ENCODE measurements at regions not wholly inside any gene's neighbourhood (a gene's known extent, or its start where the extent isn't known, plus 50 kb on each side); places are given as distances from the start of the nearest gene placed in this dataset.

DNA sequence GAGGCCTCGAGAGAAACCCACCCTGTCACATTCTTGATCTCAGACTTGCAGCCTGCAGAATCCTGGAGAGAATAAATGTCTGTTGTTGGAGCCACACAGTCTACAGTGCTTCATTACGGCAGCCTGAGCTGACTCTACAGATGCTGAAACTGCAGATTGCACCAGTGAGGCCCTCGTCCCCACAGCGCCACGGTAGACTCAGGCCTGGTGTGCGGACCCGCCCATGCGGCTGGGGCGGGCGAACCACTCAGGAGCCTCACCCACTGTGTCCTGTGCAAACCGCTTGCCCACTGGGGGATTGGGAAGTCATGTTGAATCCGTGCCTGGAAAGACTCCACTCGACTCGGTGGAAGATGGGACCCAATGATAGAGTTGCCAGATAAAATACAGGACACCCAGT is 125.2 kb upstream of the COPS8 start (continued):
- TF ChIP-seq, protein P1, sequence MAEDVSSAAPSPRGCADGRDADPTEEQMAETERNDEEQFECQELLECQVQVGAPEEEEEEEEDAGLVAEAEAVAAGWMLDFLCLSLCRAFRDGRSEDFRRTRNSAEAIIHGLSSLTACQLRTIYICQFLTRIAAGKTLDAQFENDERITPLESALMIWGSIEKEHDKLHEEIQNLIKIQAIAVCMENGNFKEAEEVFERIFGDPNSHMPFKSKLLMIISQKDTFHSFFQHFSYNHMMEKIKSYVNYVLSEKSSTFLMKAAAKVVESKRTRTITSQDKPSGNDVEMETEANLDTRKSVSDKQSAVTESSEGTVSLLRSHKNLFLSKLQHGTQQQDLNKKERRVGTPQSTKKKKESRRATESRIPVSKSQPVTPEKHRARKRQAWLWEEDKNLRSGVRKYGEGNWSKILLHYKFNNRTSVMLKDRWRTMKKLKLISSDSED (CRISPR knock-in tag; IDR thresholded peaks at IDR 0.05) = no peak
- TF ChIP-seq HMGXB3 (CRISPR knock-in tag; IDR thresholded peaks at IDR 0.05; ENCODE audit: borderline replicate concordance) (no peak), RFX5 (IDR thresholded peaks at IDR 0.05; ENCODE audit: low read depth, low read length) (no peak)
- TF ChIP-seq, protein P2, sequence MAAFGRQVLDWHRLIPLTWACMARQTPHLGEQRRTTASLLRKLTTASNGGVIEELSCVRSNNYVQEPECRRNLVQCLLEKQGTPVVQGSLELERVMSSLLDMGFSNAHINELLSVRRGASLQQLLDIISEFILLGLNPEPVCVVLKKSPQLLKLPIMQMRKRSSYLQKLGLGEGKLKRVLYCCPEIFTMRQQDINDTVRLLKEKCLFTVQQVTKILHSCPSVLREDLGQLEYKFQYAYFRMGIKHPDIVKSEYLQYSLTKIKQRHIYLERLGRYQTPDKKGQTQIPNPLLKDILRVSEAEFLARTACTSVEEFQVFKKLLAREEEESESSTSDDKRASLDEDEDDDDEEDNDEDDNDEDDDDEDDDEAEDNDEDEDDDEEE (CRISPR knock-in tag; IDR thresholded peaks at IDR 0.05) = no peak

DNA sequence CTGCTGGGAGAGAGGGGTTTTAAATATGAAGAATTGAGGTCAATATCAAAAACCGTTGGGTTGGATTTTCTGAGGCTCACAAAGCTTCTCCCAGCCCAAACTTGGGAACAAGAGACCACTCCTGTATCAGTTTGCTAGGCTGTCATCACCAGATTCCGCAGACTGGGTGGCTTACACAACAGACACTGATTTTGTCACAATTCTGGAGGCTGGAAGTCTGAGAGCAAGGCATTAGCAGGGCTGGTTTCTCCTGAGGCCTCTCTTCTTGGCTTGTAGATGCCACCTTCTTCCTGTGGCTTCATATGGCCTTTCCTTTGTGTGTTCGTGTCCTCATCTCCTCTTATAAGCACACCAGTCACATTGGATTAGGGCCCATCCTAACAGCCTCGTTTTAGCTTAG is 122.9 kb upstream of the COPS8 start:
- Histone ChIP-seq H3K36me3 (replicated peaks in 1 of 2; ENCODE audit: control insufficient read depth in 1 of 2, insufficient read depth in 2 of 2, low read length in 2 of 2) (no peaks in the 10 kb centered on the region), H3K79me2 (ENCODE audit: insufficient read depth, low read length) (no peaks in the 10 kb centered on the region), H3K4me1 (ENCODE audit: insufficient read depth, low read length) (peaks cover 20% of the 10 kb centered on the region), H4K20me1 (ENCODE audit: insufficient read depth, low read length) (no peaks in the 10 kb centered on the region), H3K27me3 (ENCODE audit: control insufficient read depth in 1 of 2, insufficient read depth in 2 of 2, low read length in 2 of 2) (peaks cover 0 to 13% of the 10 kb centered on the region in 2 experiments; a peak in 3 of 5 replicates), H3K4me3 (replicated peaks in 1 of 3; ENCODE audit: insufficient read depth in 1 of 3, low read depth in 2 of 3, low read length in 3 of 3) (no peak overlapping the region), H3K9me3 (ENCODE audit: low read length) (no peaks in the 10 kb centered on the region), H3K27ac (ENCODE audit: extremely low read length, insufficient read depth, low read length) (no peak overlapping the region), H2AFZ (ENCODE audit: low read length) (no peak overlapping the region), H3K4me2 (ENCODE audit: low read depth, low read length) (no peak overlapping the region), H3K9ac (ENCODE audit: insufficient read depth, low read depth, low read length) (no peak overlapping the region)
- BruUV-seq (replicated peaks) = no TSS peak
- CTCF ChIA-PET (ENCODE audit: low intra/inter-chr PET ratio, low total read pairs) = no interaction called here
- in situ Hi-C loops (cut with HindIII; ENCODE audit: extremely low pct_ligation_motif_present, low pct_unique_long_range_greater_than_20kb) (no loop called here), intact Hi-C loops (cut with micrococcal nuclease; ENCODE audit: unreplicated experiment) (no loop called here)
- 15% methylated on average over 4 of the region's 4 CpGs for WGBS (ENCODE audit: low lambda C conversion rate)
- FAIRE-seq (no peak), DNase-seq (ENCODE audit: low spot score) (no peak), ATAC-seq (no peak)
- POLR2A ChIA-PET = no interaction called here
- TF ChIP-seq MIXL1 (CRISPR knock-in tag; IDR thresholded peaks at IDR 0.05) (no peak), CCAR2 (optimal IDR thresholded peaks at IDR 0.05; ENCODE audit: low read depth, low read length) (no peak), ELF3 (CRISPR knock-in tag; IDR thresholded peaks at IDR 0.05) (no peak), GZF1 (CRISPR knock-in tag; IDR thresholded peaks at IDR 0.05) (no peak), ZFP82 (CRISPR knock-in tag; IDR thresholded peaks at IDR 0.05; ENCODE audit: borderline replicate concordance) (no peak), POLR2AphosphoS5 (IDR thresholded peaks at IDR 0.05; ENCODE audit: low read depth, low read length) (no peak), ZNF274 (CRISPR knock-in tag; IDR thresholded peaks at IDR 0.05) (no peak), ZNF446 (CRISPR knock-in tag; IDR thresholded peaks at IDR 0.05) (no peak), KDM6A (CRISPR knock-in tag; IDR thresholded peaks at IDR 0.05; ENCODE audit: low read depth) (no peak), ZBTB1 (CRISPR knock-in tag; IDR thresholded peaks at IDR 0.05; ENCODE audit: borderline replicate concordance) (no peak), ZSCAN30 (CRISPR knock-in tag; IDR thresholded peaks at IDR 0.05) (no peak), ZNF225 (CRISPR knock-in tag; IDR thresholded peaks at IDR 0.05) (no peak), ISL2 (CRISPR knock-in tag; IDR thresholded peaks at IDR 0.05) (no peak)
- TF ChIP-seq, protein P3, sequence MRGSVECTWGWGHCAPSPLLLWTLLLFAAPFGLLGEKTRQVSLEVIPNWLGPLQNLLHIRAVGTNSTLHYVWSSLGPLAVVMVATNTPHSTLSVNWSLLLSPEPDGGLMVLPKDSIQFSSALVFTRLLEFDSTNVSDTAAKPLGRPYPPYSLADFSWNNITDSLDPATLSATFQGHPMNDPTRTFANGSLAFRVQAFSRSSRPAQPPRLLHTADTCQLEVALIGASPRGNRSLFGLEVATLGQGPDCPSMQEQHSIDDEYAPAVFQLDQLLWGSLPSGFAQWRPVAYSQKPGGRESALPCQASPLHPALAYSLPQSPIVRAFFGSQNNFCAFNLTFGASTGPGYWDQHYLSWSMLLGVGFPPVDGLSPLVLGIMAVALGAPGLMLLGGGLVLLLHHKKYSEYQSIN (CRISPR knock-in tag; IDR thresholded peaks at IDR 0.05; ENCODE audit: borderline replicate concordance) = no peak

Measured in HepG2 (cell line).